Erythroblast (primary cell): ENCODE measurements at regions not wholly inside any gene's neighbourhood (a gene's known extent, or its start where the extent isn't known, plus 50 kb on each side); places are given as distances from the start of the nearest gene placed in this dataset.

Experiments
- GATA1 ChIP-seq: IDR thresholded peaks from 2 replicates; pipeline ENCODE4 v1.6.1; 2011; ENCODE audit warnings: low read depth, mild to moderate bottlenecking, control low read depth, low read length, moderate library complexity
- POLR2A ChIP-seq: IDR thresholded peaks from 2 replicates; pipeline ENCODE4 v1.6.1; 2011; ENCODE audit warnings: mild to moderate bottlenecking, low read length

DNA sequence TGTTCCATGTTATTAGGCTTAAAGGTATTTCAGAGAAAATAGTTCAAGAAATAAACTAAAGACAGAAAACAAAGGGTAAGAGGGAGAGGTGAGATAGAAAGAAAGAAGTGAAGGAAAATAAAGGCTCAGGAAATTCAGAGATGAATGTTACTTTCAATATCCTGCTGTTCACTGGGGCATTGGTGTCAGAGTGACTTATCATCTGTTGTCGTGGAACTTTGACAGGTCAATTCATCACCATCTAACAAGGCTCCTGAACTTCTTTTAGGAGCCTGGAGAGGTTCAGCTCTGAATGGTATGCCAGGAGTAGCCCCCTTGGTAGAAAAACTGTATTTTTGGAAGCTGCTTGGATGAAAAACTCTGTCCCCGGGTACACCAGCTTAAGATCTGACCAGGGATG lies 100.1 kb downstream of the KLF6 start:
- TF ChIP-seq POLR2A: no peak
- TF ChIP-seq GATA1: no peak
